SK-N-MC (cell line): ENCODE measurements at regions not wholly inside any gene's neighbourhood (a gene's known extent, or its start where the extent isn't known, plus 50 kb on each side); places are given as distances from the start of the nearest gene placed in this dataset.

Experiments
- EZH2 ChIP-seq: fragments of 200-600 bp; sonication (generic); IDR thresholded peaks from one replicate; pipeline ENCODE4 v1.6.1; 2017; ENCODE audit warnings: antibody characterized with exemption
- FOXP2 ChIP-seq: optimal IDR thresholded peaks from 2 replicates; pipeline ENCODE3; 2011; ENCODE audit warnings: mild to moderate bottlenecking, moderate library complexity; ENCODE audit not compliant: insufficient read depth; ENCODE audit errors: extremely low read length, control extremely low read depth
- POLR2AphosphoS5 ChIP-seq: IDR thresholded peaks from 2 replicates; pipeline ENCODE4 v1.6.1; 2012; ENCODE audit warnings: mild to moderate bottlenecking, low read depth, low read length, borderline replicate concordance

DNA sequence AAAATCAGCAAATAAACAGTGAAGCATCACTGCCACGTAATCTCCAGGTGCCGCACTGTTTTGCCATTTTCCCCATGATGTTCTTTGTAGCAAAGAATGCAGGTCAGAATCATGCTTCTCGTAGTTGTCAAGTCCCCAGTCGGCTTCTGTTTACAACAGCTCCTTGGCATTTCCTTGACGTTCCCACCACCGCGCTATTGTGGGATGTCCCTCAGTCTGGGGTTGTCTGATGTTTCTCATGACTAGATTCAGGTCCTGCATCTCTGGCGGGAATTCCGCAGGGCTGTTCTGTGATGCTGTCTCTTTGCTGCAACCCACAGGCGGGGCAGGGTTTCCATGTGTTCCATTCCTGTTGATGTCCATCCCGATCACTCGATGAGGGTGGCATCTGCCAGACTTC lies 117.9 kb upstream of the SMAD3 start:
- TF ChIP-seq POLR2AphosphoS5 (no peak), EZH2 (no peak), FOXP2 (no peak)
